H1 (cell line): ENCODE measurements at regions not wholly inside any gene's neighbourhood (a gene's known extent, or its start where the extent isn't known, plus 50 kb on each side); places are given as distances from the start of the nearest gene placed in this dataset.

Experiments
- CTCF ChIA-PET: fragments of 300-600 bp; sonication (Branson Sonifier 250); formaldehyde crosslinking; loops from one replicate; lab custom pipeline; 2021; ENCODE audit not compliant: partially characterized antibody; lab: Charles Lee
- POLR2A ChIA-PET: fragments of 300-600 bp; sonication (Branson Sonifier 250); formaldehyde crosslinking; loops from one replicate; lab custom pipeline; 2021; ENCODE audit warnings: inconsistent platforms; ENCODE audit not compliant: partially characterized antibody; lab: Charles Lee
- DNase-seq, 2 experiments: peaks; one replicate each; pipeline versions ENCODE4 v3.0.0 to v3.0.0-alpha.2; 2010 to 2022; ENCODE audit warnings: low spot score in 2 of 2, low read depth in 1 of 2, mixed read lengths in 1 of 2
- FAIRE-seq: peaks from 2 replicates; lab custom pipeline; 2011; peaks lifted over from hg19 to GRCh38; lab: Jason Lieb, UNC
- H2AFZ ChIP-seq: 2 replicates; pipeline ENCODE4 v1.8.1; 2012; ENCODE audit warnings: low read length, inconsistent platforms
- H2AK5ac ChIP-seq: 2 replicates; pipeline ENCODE4 v1.6.1; 2013; ENCODE audit warnings: low read depth, low read length
- H2BK120ac ChIP-seq: replicated peaks from 2 replicates; pipeline ENCODE3; 2013; ENCODE audit warnings: low read depth, low read length, inconsistent platforms
- H2BK12ac ChIP-seq: 2 replicates; pipeline ENCODE4 v1.6.1; 2013; ENCODE audit warnings: low read depth, low read length
- H2BK15ac ChIP-seq: 2 replicates; pipeline ENCODE4 v1.6.1; 2013; ENCODE audit warnings: low read length
- H2BK20ac ChIP-seq: 2 replicates; pipeline ENCODE4 v1.6.1; 2013; ENCODE audit warnings: low read length
- H2BK5ac ChIP-seq: 2 replicates; pipeline ENCODE4 v1.6.1; 2013; ENCODE audit warnings: low read depth, low read length
- H3K14ac ChIP-seq: 2 replicates; pipeline ENCODE4 v1.6.1; 2013; ENCODE audit warnings: inconsistent platforms; ENCODE audit not compliant: insufficient read length
- H3K18ac ChIP-seq: 2 replicates; pipeline ENCODE4 v1.6.1; 2013; ENCODE audit warnings: low read length; ENCODE audit errors: extremely low read depth
- H3K23ac ChIP-seq: 2 replicates; pipeline ENCODE4 v1.6.1; 2013; ENCODE audit warnings: inconsistent platforms; ENCODE audit not compliant: insufficient read length
- H3K23me2 ChIP-seq: 2 replicates; pipeline ENCODE4 v1.6.1; 2013; ENCODE audit warnings: low read depth, low read length
- H3K27ac ChIP-seq: 2 replicates; pipeline ENCODE4 v1.6.1; 2011; ENCODE audit warnings: low read depth, low read length, inconsistent platforms
- H3K27me3 ChIP-seq, 4 experiments: replicated peaks in 1 of 4; 1 replicate in 1 of 4; 2 replicates in 3 of 4; pipeline versions ENCODE4 v1.6.1 to v1.8.1; 2011 to 2013; ENCODE audit warnings: low read length in 3 of 4, mild to moderate bottlenecking in 3 of 4, inconsistent platforms in 2 of 4, mixed read lengths in 2 of 4, moderate library complexity in 1 of 4; ENCODE audit not compliant: control insufficient read depth in 3 of 4, insufficient read depth in 3 of 4; ENCODE audit errors: extremely low read depth in 1 of 4
- H3K36me3 ChIP-seq, 4 experiments: 2 replicates each; pipeline versions ENCODE4 v1.6.1 to v1.8.1; 2011 to 2013; ENCODE audit warnings: mild to moderate bottlenecking in 4 of 4, low read length in 3 of 4, moderate library complexity in 2 of 4, control low read depth in 1 of 4, inconsistent platforms in 1 of 4; ENCODE audit not compliant: insufficient read depth in 4 of 4, control insufficient read depth in 2 of 4
- H3K4ac ChIP-seq: replicated peaks from 2 replicates; pipeline ENCODE3; 2013; ENCODE audit warnings: low read length, low read depth, mixed read lengths, inconsistent platforms; ENCODE audit not compliant: insufficient read length
- H3K4me1 ChIP-seq, 4 experiments: replicated peaks in 1 of 4; 1 replicate in 1 of 4; 2 replicates in 3 of 4; pipeline versions ENCODE4 v1.6.1 to v1.8.1; 2011 to 2013; ENCODE audit warnings: low read length in 3 of 4, inconsistent platforms in 2 of 4, mixed read lengths in 1 of 4; ENCODE audit not compliant: insufficient read depth in 4 of 4, control insufficient read depth in 3 of 4
- H3K4me2 ChIP-seq, 2 experiments: 2 replicates each; pipeline versions ENCODE4 v1.6.1 to v1.8.1; 2011 to 2013; ENCODE audit warnings: low read depth in 2 of 2, low read length in 2 of 2, control low read depth in 1 of 2, inconsistent platforms in 1 of 2, mild to moderate bottlenecking in 1 of 2; ENCODE audit not compliant: insufficient read depth in 1 of 2
- H3K4me3 ChIP-seq, 4 experiments: fragments of 200-600, 300-600 bp in 1 of 4; sonication (generic), shearing (Covaris generic), sonication (Bioruptor Twin) in 1 of 4; 2 replicates each; pipeline versions ENCODE4 v1.5.1 to v1.8.1; 2011 to 2016; ENCODE audit warnings: low read length in 4 of 4, low read depth in 3 of 4, control low read depth in 2 of 4, inconsistent platforms in 2 of 4, mild to moderate bottlenecking in 2 of 4, mixed read lengths in 1 of 4, moderate library complexity in 1 of 4; ENCODE audit not compliant: insufficient read depth in 2 of 4; ENCODE audit errors: extremely low read depth in 1 of 4
- H3K56ac ChIP-seq: replicated peaks from 2 replicates; pipeline ENCODE3; 2013; ENCODE audit warnings: low read depth, mild to moderate bottlenecking, mixed read lengths, low read length, inconsistent platforms; ENCODE audit not compliant: insufficient read length
- H3K79me1 ChIP-seq: 2 replicates; pipeline ENCODE4 v1.6.1; 2013; ENCODE audit warnings: low read depth, low read length, control low read depth
- H3K79me2 ChIP-seq, 2 experiments: 2 replicates each; pipeline versions ENCODE4 v1.6.1 to v1.8.1; 2012 to 2013; ENCODE audit warnings: low read length in 2 of 2, mild to moderate bottlenecking in 2 of 2, inconsistent platforms in 1 of 2; ENCODE audit not compliant: insufficient read depth in 2 of 2, control insufficient read depth in 1 of 2
- H3K9ac ChIP-seq, 4 experiments: replicated peaks in 1 of 4; 1 replicate in 1 of 4; 2 replicates in 3 of 4; pipeline versions ENCODE4 v1.6.1 to v1.8.1; 2011 to 2013; ENCODE audit warnings: low read depth in 3 of 4, low read length in 3 of 4, control low read depth in 2 of 4, mild to moderate bottlenecking in 2 of 4, moderate library complexity in 2 of 4, inconsistent platforms in 1 of 4; ENCODE audit errors: extremely low read depth in 1 of 4
- H3K9me3 ChIP-seq, 2 experiments: 2 replicates each; pipeline versions ENCODE4 v1.6.1 to v1.8.1; 2012 to 2013; ENCODE audit warnings: mild to moderate bottlenecking in 2 of 2, moderate library complexity in 2 of 2, control low read depth in 1 of 2, inconsistent platforms in 1 of 2, low read depth in 1 of 2, low read length in 1 of 2, mixed read lengths in 1 of 2; ENCODE audit not compliant: insufficient read depth in 2 of 2
- H4K20me1 ChIP-seq, 2 experiments: replicated peaks in 1 of 2; 2 replicates each; pipeline versions ENCODE3 to v1.8.1; 2011 to 2013; ENCODE audit warnings: inconsistent platforms in 2 of 2, low read length in 2 of 2, mild to moderate bottlenecking in 1 of 2; ENCODE audit not compliant: insufficient read depth in 2 of 2, control insufficient read depth in 1 of 2
- H4K5ac ChIP-seq: 2 replicates; pipeline ENCODE4 v1.6.1; 2013; ENCODE audit warnings: low read length, low read depth, mixed read lengths, inconsistent platforms; ENCODE audit not compliant: insufficient read length
- H4K8ac ChIP-seq: 2 replicates; pipeline ENCODE4 v1.8.0; 2013; ENCODE audit warnings: mild to moderate bottlenecking, moderate library complexity, low read length, inconsistent platforms; ENCODE audit not compliant: insufficient read depth; ENCODE audit errors: extremely low read depth
- H4K91ac ChIP-seq: replicated peaks from 2 replicates; pipeline ENCODE3; 2013; ENCODE audit warnings: low read length, mixed read lengths, inconsistent platforms; ENCODE audit not compliant: insufficient read length
- ASH2L ChIP-seq: fragments of 200-600, 300-600 bp; sonication (generic); IDR thresholded peaks from one replicate; pipeline ENCODE4 v1.7.1; 2017; ENCODE audit warnings: low read length
- BRCA1 ChIP-seq: IDR thresholded peaks from 2 replicates; pipeline ENCODE4 v1.6.1; 2012; ENCODE audit warnings: low read depth, low read length, improper control_type of control experiment
- E2F6 ChIP-seq: IDR thresholded peaks from 2 replicates; pipeline ENCODE4 v1.6.1; 2012; ENCODE audit warnings: inconsistent platforms
- EGR1 ChIP-seq: IDR thresholded peaks from 2 replicates; pipeline ENCODE4 v1.6.1; 2011; ENCODE audit warnings: low read depth, low read length, borderline replicate concordance
- HDAC6 ChIP-seq: IDR thresholded peaks from one replicate; pipeline ENCODE4 v1.7.1; 2012; ENCODE audit warnings: low read depth, mild to moderate bottlenecking, inconsistent platforms, low read length, moderate library complexity
- JUND ChIP-seq: IDR thresholded peaks from 2 replicates; pipeline ENCODE4 v1.6.1; 2011; ENCODE audit warnings: mild to moderate bottlenecking, improper control_type of control experiment, low read length
- KDM5A ChIP-seq: fragments of 200-600 bp; IDR thresholded peaks from 2 replicates; pipeline ENCODE4 v1.7.1; 2012; ENCODE audit warnings: mild to moderate bottlenecking, low read length, inconsistent platforms, mixed read lengths
- MAX ChIP-seq: IDR thresholded peaks from 2 replicates; pipeline ENCODE4 v1.6.1; 2012; ENCODE audit warnings: inconsistent platforms
- RAD21 ChIP-seq, 2 experiments: IDR thresholded peaks in 1 of 2; conservative IDR thresholded peaks in 1 of 2; 2 replicates each; pipeline ENCODE4 v1.6.1; 2011; ENCODE audit warnings: low read depth in 2 of 2, low read length in 2 of 2, improper control_type of control experiment in 1 of 2, inconsistent platforms in 1 of 2, mild to moderate bottlenecking in 1 of 2, moderate library complexity in 1 of 2
- YY1 ChIP-seq: IDR thresholded peaks from 2 replicates; pipeline ENCODE4 v1.6.1; 2011; ENCODE audit warnings: low read depth, mild to moderate bottlenecking, low read length
- WGBS, 2 experiments: shearing (Covaris generic) in 1 of 2; methylation state at CpG; one replicate each; pipeline versions ENCODE4 v1.1.6 to v1.1.7; 2013 to 2015; ENCODE audit warnings: low lambda C conversion rate in 2 of 2, mixed read lengths in 2 of 2, inconsistent platforms in 1 of 2, low coverage in 1 of 2, missing lambda C conversion rate in 1 of 2; ENCODE audit not compliant: insufficient replicate concordance in 2 of 2, insufficient coverage in 1 of 2, insufficient read length in 1 of 2; ENCODE audit errors: extremely low coverage in 1 of 2, missing lambda C conversion rate in 1 of 2; 5-methylcytosine and 5-hydroxymethylcytosine counted together

- Histone ChIP-seq H3K56ac (no peak overlapping the region), H3K14ac (no peak overlapping the region), H4K8ac (no peak overlapping the region), H3K4me2 (no peak overlapping the region), H2BK20ac (no peak overlapping the region), H3K27me3 (no peaks in the 10 kb centered on the region), H2BK12ac (no peak overlapping the region), H2BK5ac (no peak overlapping the region), H3K79me2 (no peaks in the 10 kb centered on the region), H3K9ac (no peak overlapping the region), H2AK5ac (no peak overlapping the region), H3K27ac (no peak overlapping the region), H4K20me1 (no peaks in the 10 kb centered on the region), H2BK120ac (no peak overlapping the region), H3K36me3 (no peaks in the 10 kb centered on the region), H3K79me1 (no peaks in the 10 kb centered on the region), H2BK15ac (no peak overlapping the region), H3K23ac (no peak overlapping the region), H3K9me3 (no peaks in the 10 kb centered on the region), H3K23me2 (no peaks in the 10 kb centered on the region), H2AFZ (no peak overlapping the region), H3K4ac (no peak overlapping the region), H3K18ac (no peak overlapping the region), H3K4me1 (no peaks in the 10 kb centered on the region), H4K91ac (no peak overlapping the region), H4K5ac (no peak overlapping the region), H3K4me3 (no peak overlapping the region)
- DNase-seq (no peak), FAIRE-seq (no peak)
- no peak for TF ChIP-seq BRCA1
- TF ChIP-seq YY1, result no peak
- no peak for TF ChIP-seq HDAC6
- TF ChIP-seq E2F6, result no peak
- TF ChIP-seq EGR1, result no peak
- TF ChIP-seq JUND, result no peak
- no peak for TF ChIP-seq KDM5A
- TF ChIP-seq RAD21 (IDR thresholded peaks at IDR 0.05 in 1 of 2, conservative IDR thresholded peaks at IDR 0.05 in 1 of 2; ENCODE audit: low read depth in 2 of 2, low read length in 2 of 2), result no peak
- TF ChIP-seq ASH2L, result no peak
- TF ChIP-seq MAX, result no peak
- 86% methylated on average over 3 of the region's 3 CpGs; no CpG with 5 or more reads in 1 of the 2 experiments for WGBS, 2 experiments
- ChIA-PET POLR2A (no interaction called here), CTCF (interaction anchor here (0.6 to 1.4 kb wide), 4 partner anchors 13 to 293 kb away, joined by 3 read pairs; no protein-coding TSS in a partner anchor)
These were observed 107.9 kb upstream of the VGLL2 start for GRCh38 chr6:117157448-117157847.
